ENCODE measurements at regions not wholly inside any gene's neighbourhood (a gene's known extent, or its start where the extent isn't known, plus 50 kb on each side); places are given as distances from the start of the nearest gene placed in this dataset.

- Histone ChIP-seq H3K27ac (no peak overlapping the region), H3K27me3 (replicated peaks) (peaks cover 15% of the 10 kb centered on the region), H3K36me3 (replicated peaks) (no peaks in the 10 kb centered on the region), H3K4me3 (ENCODE audit: low read depth, low read length) (no peak overlapping the region)
- in situ Hi-C loops (cut with HindIII; ENCODE audit: low pct_ligation_motif_present, low sequenced_read_pairs): no loop called here
- TF ChIP-seq CTCF (IDR thresholded peaks at IDR 0.05; ENCODE audit: low read depth, low read length, missing control alignments): no peak
- DNase-seq: no peak
Measured at GRCh38 chr22:22979121-22979724, 91.1 kb upstream of the GNAZ start.

GRCh38 chr22:22979954-22980353, 90.4 kb upstream of the GNAZ start:
- TF ChIP-seq CTCF (IDR thresholded peaks at IDR 0.05; ENCODE audit: low read depth, low read length, missing control alignments): no peak
- in situ Hi-C loops (cut with HindIII; ENCODE audit: low pct_ligation_motif_present, low sequenced_read_pairs): no loop called here

GRCh38 chr22:22981670-22982571, 88.4 kb upstream of the GNAZ start:
- in situ Hi-C loops (cut with HindIII; ENCODE audit: low pct_ligation_motif_present, low sequenced_read_pairs): no loop called here
- no peak for DNase-seq
- no peak overlapping the region for H3K27ac ChIP-seq
- peaks cover 7% of the 10 kb centered on the region for H3K27me3 ChIP-seq (replicated peaks)
- TF ChIP-seq CTCF (IDR thresholded peaks at IDR 0.05; ENCODE audit: low read depth, low read length, missing control alignments): no peak
- H3K4me3 ChIP-seq (ENCODE audit: low read depth, low read length): no peak overlapping the region
- no peaks in the 10 kb centered on the region for H3K36me3 ChIP-seq (replicated peaks)

More at GRCh38 chr22:22979954-22980353, 90.4 kb upstream of the GNAZ start:
- no peak for DNase-seq
- Histone ChIP-seq H3K27me3 (replicated peaks) (peaks cover 14% of the 10 kb centered on the region), H3K27ac (no peak overlapping the region), H3K4me3 (ENCODE audit: low read depth, low read length) (no peak overlapping the region), H3K36me3 (replicated peaks) (no peaks in the 10 kb centered on the region)

- Histone ChIP-seq H3K36me3 (replicated peaks) (no peaks in the 10 kb centered on the region), H3K4me3 (ENCODE audit: low read depth, low read length) (no peak overlapping the region), H3K27ac (no peak overlapping the region), H3K27me3 (replicated peaks) (peaks cover 7% of the 10 kb centered on the region)
- in situ Hi-C loops (cut with HindIII; ENCODE audit: low pct_ligation_motif_present, low sequenced_read_pairs): no loop called here
- TF ChIP-seq CTCF (IDR thresholded peaks at IDR 0.05; ENCODE audit: low read depth, low read length, missing control alignments): no peak
- DNase-seq: no peak
Measured at GRCh38 chr22:22982616-22983015, 87.7 kb upstream of the GNAZ start.

GRCh38 chr22:22983123-22983522, 87.2 kb upstream of the GNAZ start:
- in situ Hi-C loops (cut with HindIII; ENCODE audit: low pct_ligation_motif_present, low sequenced_read_pairs): no loop called here
- Histone ChIP-seq H3K4me3 (ENCODE audit: low read depth, low read length) (no peak overlapping the region), H3K27me3 (replicated peaks) (peaks cover 7% of the 10 kb centered on the region), H3K36me3 (replicated peaks) (no peaks in the 10 kb centered on the region), H3K27ac (no peak overlapping the region)
- no peak for TF ChIP-seq CTCF (IDR thresholded peaks at IDR 0.05; ENCODE audit: low read depth, low read length, missing control alignments)
- no peak for DNase-seq
